SK-N-MC (cell line): ENCODE measurements at regions not wholly inside any gene's neighbourhood (a gene's known extent, or its start where the extent isn't known, plus 50 kb on each side); places are given as distances from the start of the nearest gene placed in this dataset.
"Not testable (repeated sequence)": the region's sequence is repeated elsewhere in the genome, so short reads cannot be mapped to it uniquely, and the experiment has no call there.

Source experiments
- EZH2 ChIP-seq: fragments of 200-600 bp; sonication (generic); IDR thresholded peaks from one replicate; pipeline ENCODE4 v1.6.1; 2017; ENCODE audit warnings: antibody characterized with exemption
- POLR2AphosphoS5 ChIP-seq: IDR thresholded peaks from 2 replicates; pipeline ENCODE4 v1.6.1; 2012; ENCODE audit warnings: mild to moderate bottlenecking, low read depth, low read length, borderline replicate concordance

DNA sequence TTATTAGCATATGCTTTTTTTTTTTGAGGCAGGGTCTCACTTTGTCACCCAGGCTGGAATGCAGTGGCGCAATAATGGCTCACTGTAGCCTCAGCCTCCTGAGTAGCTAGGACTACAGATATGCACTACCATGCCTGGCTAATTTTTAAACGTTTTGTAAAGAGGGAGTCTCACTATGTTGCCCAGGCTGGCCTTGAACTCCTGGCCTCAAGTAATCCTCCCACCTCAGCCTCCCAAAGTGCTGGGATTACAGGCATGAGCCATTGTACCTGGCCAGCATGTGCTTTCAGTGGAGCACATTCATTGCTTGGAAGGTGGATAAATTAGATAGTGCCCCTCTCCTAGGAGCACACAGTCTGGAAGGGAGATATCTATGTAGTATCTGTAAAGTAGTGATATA is 243.7 kb upstream of the PLPP4 start:
- not testable (repeated sequence) for TF ChIP-seq POLR2AphosphoS5, EZH2
